ENCODE measurements at regions not wholly inside any gene's neighbourhood (a gene's known extent, or its start where the extent isn't known, plus 50 kb on each side); places are given as distances from the start of the nearest gene placed in this dataset.

- no CpG with 5 or more reads among the region's 1 CpG for WGBS, 2 experiments (ENCODE audit: extremely low coverage in 2 of 2, insufficient read length in 1 of 2)
- H3K9me1 ChIP-seq (ENCODE audit: insufficient read depth, low read length) = no peaks in the 10 kb centered on the region
- no peak overlapping the region for H3K23ac ChIP-seq (ENCODE audit: low read depth, low read length)
- no peak overlapping the region for H3K4ac ChIP-seq (ENCODE audit: low read depth, low read length)
- H3K4me3 ChIP-seq (ENCODE audit: insufficient read depth, low read depth, low read length) = no peak overlapping the region
- H3K18ac ChIP-seq (ENCODE audit: low read depth, low read length) = no peak overlapping the region
- no peaks in the 10 kb centered on the region for H3K9me3 ChIP-seq (ENCODE audit: control insufficient read depth, insufficient read depth, low read length)
- no peak overlapping the region for H3K9ac ChIP-seq (ENCODE audit: low read depth, low read length)
- no peak overlapping the region for H2BK15ac ChIP-seq (ENCODE audit: low read depth, low read length)
- H3K56ac ChIP-seq (ENCODE audit: extremely low read depth, insufficient read depth, low read length) = no peak overlapping the region
- no peak overlapping the region for H2AK5ac ChIP-seq (ENCODE audit: low read depth, low read length)
- no peak overlapping the region for H3K4me2 ChIP-seq (ENCODE audit: low read depth, low read length)
- no peak for TF ChIP-seq NFE2L2 (IDR thresholded peaks at IDR 0.05; ENCODE audit: low read depth, low read length)
- TF ChIP-seq CTCF (conservative IDR thresholded peaks at IDR 0.05; ENCODE audit: low read depth, low read length) = no peak
- TF ChIP-seq MAZ (IDR thresholded peaks at IDR 0.05; ENCODE audit: borderline replicate concordance, low read depth, low read length) = no peak
- no peak for TF ChIP-seq RAD21 (IDR thresholded peaks at IDR 0.05; ENCODE audit: low read length)
- TF ChIP-seq RCOR1 (IDR thresholded peaks at IDR 0.05; ENCODE audit: insufficient replicate concordance, low read length) = no peak
- no peak for TF ChIP-seq SMC3 (IDR thresholded peaks at IDR 0.05; ENCODE audit: low read depth, low read length)
- TF ChIP-seq CEBPB (IDR thresholded peaks at IDR 0.05; ENCODE audit: low read depth, low read length) = no peak
- no peak for TF ChIP-seq MXI1 (IDR thresholded peaks at IDR 0.05; ENCODE audit: borderline replicate concordance, low read depth, low read length)
- no peak for TF ChIP-seq USF2 (IDR thresholded peaks at IDR 0.05; ENCODE audit: low read depth, low read length)
- TF ChIP-seq CHD1 (IDR thresholded peaks at IDR 0.05; ENCODE audit: low read depth, low read length) = no peak
- no peak for TF ChIP-seq FOS (IDR thresholded peaks at IDR 0.05; ENCODE audit: low read depth, low read length)
- TF ChIP-seq RFX5 (IDR thresholded peaks at IDR 0.05; ENCODE audit: low read depth, low read length) = no peak
- TF ChIP-seq BHLHE40 (IDR thresholded peaks at IDR 0.05; ENCODE audit: low read depth, low read length) = no peak
- TF ChIP-seq MAFK (IDR thresholded peaks at IDR 0.05; ENCODE audit: low read depth, low read length) = no peak
- no peak for TF ChIP-seq ELK1 (IDR thresholded peaks at IDR 0.05; ENCODE audit: borderline replicate concordance, low read depth, low read length)
- no peak for TF ChIP-seq POLR2A (IDR thresholded peaks at IDR 0.05; ENCODE audit: low read depth, low read length)
- H4K91ac ChIP-seq (ENCODE audit: insufficient read depth, low read depth, low read length) = no peak overlapping the region
- no peak overlapping the region for H2BK20ac ChIP-seq (ENCODE audit: low read depth, low read length)
- no peaks in the 10 kb centered on the region for H3K79me1 ChIP-seq (ENCODE audit: low read depth in 1 of 2, low read length in 2 of 2)
- DNase-seq (no peak), ATAC-seq (ENCODE audit: low read depth) (no peak)
- in situ Hi-C loops (cut with MboI; ENCODE audit: low sequenced_read_pairs) (no loop called here), intact Hi-C loops (cut with micrococcal nuclease) (no loop called here), dilution Hi-C loops (cut with HindIII; ENCODE audit: low sequenced_read_pairs, unreplicated experiment) (no loop called here)
- no peak overlapping the region for H4K8ac ChIP-seq (ENCODE audit: low read depth in 2 of 2, low read length in 2 of 2)
- no peaks in the 10 kb centered on the region for H4K20me1 ChIP-seq (ENCODE audit: insufficient read depth, low read length)
- no peak overlapping the region for H2BK5ac ChIP-seq (ENCODE audit: low read depth, low read length, poor library complexity, severe bottlenecking)
- CTCF ChIA-PET = no interaction called here
- H3K4me1 ChIP-seq (ENCODE audit: control insufficient read depth, insufficient read depth, low read length) = no peaks in the 10 kb centered on the region
- no peak overlapping the region for H4K5ac ChIP-seq (ENCODE audit: low read depth, low read length)
- no peaks in the 10 kb centered on the region for H3K27me3 ChIP-seq (ENCODE audit: control insufficient read depth, insufficient read depth, low read length)
- no TSS peak for BruUV-seq (replicated peaks)
- no peak overlapping the region for H3K27ac ChIP-seq (ENCODE audit: insufficient read depth, low read length)
- H2BK120ac ChIP-seq (ENCODE audit: low read depth, low read length) = no peak overlapping the region
- POLR2A ChIA-PET (ENCODE audit: unreplicated experiment) = no interaction called here
- H3K14ac ChIP-seq (replicated peaks; ENCODE audit: low read depth, low read length) = no peak overlapping the region
- no peak overlapping the region for H2AFZ ChIP-seq (replicated peaks; ENCODE audit: low read length, poor library complexity)
- no peak overlapping the region for H2AK9ac ChIP-seq (replicated peaks; ENCODE audit: low read depth, low read length, poor library complexity)
- H3K36me3 ChIP-seq (ENCODE audit: control insufficient read depth, insufficient read depth, low read length) = no peaks in the 10 kb centered on the region
These were observed 363.2 kb downstream of the SLITRK6 start for GRCh38 chr13:85436029-85436428.

Measured in IMR-90 (cell line).